ENCODE measurements at regions not wholly inside any gene's neighbourhood (a gene's known extent, or its start where the extent isn't known, plus 50 kb on each side); places are given as distances from the start of the nearest gene placed in this dataset.
A peak's percentile ranks its signal among the peaks of the same experiment; 100 is the strongest.
"Not testable (repeated sequence)": the region's sequence is repeated elsewhere in the genome, so short reads cannot be mapped to it uniquely, and the experiment has no call there.

DNA sequence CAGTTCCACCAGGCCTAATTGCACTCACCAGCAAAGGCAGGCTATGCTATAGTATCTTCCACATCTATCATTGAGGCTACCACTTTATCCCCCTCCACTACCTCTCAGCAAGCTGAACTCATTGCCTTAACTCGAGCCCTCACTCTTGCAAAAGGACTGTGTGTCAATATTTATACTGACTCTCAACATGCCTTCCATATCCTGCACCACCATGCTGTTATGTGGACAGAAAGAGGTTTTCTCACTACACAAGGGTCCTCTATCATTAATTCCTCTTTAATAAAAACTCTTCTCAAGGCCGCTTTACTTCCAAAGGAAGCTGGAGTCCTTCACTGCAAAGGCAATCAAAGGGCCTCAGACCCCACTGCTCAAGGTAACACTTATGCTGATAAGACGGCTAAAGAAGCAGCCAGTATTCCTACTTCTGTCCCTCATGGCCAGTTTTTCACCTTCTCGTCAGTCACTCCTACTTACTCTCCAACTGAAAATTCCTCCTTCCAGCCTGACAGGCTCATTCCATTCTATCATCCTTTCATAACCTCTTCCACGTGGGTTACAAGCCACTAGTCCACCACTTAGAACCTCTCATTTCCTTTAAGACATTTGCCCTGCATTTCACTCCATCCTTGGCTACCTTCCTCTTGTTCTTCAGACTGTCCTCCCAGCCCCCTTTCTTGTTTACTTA, 1110.9 kb upstream of the TMEM132C start:
- DNase-seq (ENCODE audit: low read depth, low spot score): not testable (repeated sequence)

DNA sequence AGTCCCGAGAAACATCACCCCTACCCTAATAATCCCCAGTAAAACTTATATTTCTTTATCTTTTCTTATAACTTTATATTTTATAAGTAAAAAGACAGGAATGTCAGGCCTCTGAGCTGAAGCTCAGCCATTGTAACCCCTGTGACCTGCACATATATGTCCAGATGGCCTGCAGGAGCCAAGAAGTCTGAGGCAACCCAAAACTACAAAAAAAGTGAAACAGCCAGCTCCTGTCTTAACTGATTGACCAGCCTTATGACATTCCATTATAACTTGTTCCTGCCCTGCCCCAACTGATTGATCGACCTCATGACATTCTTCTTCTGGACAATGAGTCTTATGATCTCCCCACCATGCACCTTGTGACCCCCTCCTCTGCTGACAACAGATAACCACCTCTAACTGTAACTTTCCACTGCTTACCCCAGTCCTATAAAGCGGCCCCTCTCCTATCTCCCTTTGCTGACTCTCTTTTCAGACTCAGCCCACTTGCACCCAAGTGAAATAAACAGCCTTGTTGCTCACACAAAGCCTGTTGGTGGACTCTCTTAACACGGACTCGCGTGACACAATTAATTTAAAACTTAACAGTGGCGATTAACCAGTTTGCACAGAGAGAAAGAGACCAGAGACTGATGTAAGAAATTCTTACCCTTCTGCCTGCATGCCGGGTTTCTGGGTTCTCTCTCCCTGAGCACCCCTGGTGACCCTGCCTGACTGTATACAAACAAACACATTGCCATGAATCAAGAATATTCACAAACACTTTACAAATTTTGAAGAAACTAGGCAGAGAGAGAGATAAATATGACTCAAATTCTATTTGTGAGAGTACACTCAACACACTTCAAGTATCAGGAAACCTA, 1109.2 kb upstream of the TMEM132C start:
- not testable (repeated sequence) for DNase-seq (ENCODE audit: low read depth, low spot score)

DNA sequence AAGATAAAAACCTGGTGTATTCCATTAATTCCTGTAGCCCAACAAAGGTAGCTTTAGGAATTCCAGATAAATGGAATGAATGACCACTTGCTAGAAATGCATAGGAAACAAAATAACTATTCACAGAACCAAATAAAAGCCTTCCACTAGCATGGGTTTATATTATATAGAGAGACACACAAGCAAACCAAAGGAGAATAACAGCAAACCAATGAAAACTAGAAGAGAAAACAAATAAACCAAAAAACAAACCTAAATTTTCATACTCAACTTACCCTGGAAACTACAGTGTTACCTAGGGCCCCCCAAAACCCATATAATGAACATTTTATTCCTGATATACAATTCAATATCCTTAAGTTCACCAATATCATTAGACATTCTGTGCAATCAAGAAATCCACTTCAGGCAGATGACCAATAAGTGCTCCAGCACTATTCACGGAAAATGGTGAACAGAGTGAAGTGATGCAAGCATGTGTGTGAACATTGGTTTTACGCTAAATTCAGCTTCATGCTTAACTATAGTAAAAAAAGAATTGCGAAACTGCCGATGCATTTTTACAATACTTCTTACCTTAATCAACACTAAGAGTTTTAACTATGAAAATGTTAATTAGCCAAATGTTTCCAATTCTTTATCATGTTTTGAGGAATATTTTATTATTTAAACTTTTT, 1108.4 kb upstream of the TMEM132C start:
- no peak for DNase-seq (ENCODE audit: low read depth, low spot score)

DNA sequence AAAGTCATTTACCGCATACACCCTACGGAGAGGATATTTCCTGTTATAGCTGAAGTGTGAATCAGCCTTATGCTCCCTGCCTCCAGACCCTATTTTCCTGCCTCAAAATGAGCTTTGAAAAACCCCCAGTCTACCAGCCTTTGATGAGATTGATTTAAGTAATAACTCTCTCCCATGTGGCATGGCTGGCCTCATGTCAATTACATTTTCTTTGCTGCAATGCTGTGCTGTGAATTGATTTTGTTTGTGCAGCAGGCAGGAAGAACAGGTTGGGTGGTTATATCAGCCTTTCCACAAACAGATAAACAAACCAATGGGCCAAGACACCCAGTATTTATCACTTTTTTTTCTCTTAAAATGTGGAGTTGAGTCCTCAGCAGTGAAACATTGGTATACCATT, 1105.5 kb upstream of the TMEM132C start:
- DNase-seq (ENCODE audit: low read depth, low spot score): no peak

DNA sequence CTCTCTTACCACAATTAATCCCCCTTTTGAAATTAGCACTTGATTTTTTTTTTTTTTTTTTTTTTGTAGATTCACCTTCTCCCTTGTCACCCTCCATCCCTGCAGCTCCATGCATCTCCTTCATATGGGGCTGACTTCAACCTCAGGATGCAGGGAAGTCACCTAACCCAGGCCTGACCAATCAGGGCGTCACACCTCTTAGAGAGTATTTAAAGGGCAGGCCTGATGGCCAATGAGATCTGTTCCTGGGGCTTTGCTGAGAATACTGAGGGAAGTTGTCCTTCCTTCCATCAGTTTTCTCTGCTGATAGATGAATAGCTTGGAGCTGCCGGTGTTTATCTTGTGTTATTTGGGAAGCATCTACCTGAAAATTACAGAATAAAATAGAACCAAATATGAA, 1104.7 kb upstream of the TMEM132C start:
- no peak for DNase-seq (ENCODE audit: low read depth, low spot score)

DNA sequence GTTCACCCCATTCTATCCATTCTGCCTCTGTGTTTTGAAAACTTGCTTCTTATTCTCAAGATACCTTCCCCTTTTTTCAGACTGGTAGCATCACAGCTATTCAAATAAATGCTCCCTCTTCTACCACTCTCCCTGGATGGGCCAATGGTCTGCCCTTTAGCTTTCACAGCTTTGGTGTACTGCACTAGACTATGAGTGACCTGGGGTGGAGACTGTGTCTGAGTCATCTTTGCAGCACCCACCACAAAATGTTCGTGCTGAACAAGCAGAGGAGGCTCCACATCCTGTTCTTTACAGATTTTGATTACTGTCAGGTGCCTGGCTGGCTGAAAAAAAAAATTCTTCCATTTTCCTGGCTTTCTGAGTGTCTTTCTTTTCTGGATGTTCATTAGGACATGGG, 1104.1 kb upstream of the TMEM132C start:
- no peak for DNase-seq (ENCODE audit: low read depth, low spot score)

DNA sequence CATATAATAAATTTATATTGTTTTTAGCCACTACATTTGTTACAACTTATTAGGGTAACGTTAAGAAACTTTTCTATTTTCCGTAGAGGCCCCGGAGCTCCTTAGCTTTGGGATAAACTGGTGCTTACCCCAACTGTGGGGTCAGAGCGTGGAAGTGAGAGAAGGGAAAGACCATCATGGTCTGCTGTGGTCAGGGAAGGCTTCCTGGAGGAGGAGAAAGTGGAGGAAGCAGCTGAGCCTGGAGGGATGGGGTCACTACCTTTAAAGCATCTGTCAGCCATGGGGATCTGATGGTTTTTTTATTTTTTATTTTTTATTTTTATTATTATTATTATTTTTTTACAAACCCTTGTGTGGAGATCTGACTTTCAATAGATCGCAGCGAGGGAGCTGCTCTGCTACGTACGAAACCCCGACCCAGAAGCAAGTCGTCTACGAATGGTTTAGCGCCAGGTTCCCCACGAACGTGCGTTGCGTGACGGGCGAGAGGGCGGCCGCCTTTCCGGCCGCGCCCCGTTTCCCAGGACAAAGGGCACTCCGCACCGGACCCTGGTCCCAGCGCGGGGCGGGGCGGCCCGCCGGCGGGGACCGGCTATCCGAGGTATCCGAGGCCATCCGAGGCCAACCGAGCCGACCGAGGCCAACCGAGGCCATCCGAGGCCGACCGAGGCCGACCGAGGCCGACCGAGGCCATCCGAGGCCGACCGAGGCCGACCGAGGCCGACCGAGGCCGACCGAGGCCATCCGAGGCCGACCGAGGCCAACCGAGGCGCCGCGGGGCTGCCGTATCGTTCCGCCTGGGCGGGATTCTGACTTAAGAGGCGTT, 1101.2 kb upstream of the TMEM132C start:
- DNase-seq (ENCODE audit: low read depth, low spot score): peak; percentile 47

DNA sequence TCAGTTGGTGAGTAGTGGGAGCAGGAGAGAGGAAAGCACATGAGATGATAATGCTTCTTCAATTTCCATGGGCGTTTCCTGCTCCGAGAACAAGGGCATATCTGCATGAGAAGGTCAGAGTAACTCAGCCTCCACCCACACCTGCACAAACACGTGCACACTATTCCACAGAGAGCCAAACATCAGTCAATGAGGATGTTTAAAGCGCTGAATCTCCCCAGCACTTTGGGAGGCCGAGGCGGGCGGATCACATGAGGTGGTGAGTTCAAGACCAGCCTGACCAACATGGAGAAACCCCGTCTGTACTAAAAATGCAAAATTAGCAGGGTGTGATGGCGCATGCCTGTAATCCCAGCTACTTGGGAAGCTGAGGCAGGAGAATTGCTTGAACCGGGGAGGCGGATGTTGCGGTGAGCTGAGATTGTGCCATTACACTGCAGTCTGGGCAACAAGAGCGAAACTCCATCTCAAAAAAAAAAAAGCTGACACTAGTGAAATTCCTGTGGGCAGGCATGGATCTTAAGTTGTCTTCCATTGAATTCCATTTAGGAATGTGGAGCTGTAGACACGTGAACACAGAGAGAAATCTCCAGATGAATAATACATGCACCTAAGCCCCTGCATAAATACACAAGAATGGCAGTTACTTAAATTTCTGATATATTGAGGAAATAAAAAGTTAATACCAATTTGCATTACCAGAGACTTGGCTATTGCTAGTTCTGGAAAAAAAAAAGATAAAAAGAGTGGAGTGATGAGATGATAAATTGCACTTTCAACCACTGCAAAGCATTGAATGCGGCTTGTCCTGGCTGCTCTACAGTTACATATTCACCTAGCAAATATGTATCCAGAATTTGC, 1097.4 kb upstream of the TMEM132C start:
- no peak for DNase-seq (ENCODE audit: low read depth, low spot score)

DNA sequence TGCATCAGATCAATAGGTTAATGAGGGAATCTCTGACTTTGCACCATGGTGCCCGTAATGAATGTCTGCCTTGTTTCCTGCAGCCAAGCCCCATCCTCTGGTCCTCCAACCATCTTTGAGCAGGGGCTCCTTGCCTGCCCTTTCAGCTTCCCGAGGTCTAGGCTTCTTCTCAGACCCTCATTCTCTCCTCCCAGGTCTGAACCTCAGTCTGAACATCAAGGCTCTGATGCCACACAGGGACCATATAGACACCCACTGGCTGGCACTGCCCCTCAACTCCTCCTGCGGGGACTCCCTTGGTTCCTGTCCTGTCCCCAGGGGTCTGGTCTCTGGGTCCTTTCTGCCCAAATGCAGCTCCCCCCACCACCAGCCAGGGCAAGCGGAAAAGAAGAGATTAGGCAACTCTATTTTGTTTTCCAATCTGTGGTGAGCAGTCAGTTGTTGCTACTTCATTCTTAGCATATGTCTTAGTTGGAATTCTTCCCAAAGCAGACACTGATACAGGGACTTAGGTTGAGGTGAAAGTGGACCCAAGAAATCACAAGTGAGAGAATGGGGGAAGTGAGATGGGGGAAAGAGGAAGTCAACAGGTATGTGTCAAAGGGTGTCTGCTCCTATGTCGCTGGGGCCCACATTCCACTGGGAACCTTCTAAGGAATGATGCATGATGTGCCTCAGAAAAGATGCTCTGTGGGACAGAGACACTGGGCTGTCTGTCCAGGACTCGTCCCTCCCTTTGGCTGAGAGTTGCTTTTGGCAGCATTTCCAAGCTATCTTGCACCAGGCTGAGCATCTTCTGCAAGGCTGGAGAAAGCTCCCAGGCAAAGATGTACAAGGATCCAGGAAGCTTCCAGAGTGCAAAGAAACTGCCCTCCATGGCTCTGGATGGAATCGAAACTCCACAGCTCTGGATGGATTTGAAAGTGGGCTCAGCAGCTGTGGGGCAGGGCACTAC, 1096.5 kb upstream of the TMEM132C start:
- DNase-seq (ENCODE audit: low read depth, low spot score): no peak

DNA sequence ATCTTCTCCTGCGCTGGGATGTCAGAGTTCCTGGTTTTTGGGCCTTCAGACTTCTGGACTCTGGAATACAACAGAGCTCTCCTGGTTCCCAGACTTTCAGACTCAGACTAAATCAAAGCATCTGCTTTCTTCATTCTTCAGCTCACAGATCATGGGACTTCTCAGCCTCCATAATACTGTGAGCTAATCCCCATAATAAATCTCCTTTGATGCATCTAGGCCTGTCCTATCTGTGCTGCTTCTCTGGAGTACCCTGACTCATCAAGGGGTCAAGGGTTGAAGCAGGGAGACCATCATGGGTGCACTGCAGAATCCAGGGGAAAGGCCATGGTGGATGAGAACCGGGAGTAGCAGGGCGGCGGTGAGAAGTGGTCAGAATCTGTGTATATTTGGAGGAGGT, 1094.1 kb upstream of the TMEM132C start:
- no peak for DNase-seq (ENCODE audit: low read depth, low spot score)

DNA sequence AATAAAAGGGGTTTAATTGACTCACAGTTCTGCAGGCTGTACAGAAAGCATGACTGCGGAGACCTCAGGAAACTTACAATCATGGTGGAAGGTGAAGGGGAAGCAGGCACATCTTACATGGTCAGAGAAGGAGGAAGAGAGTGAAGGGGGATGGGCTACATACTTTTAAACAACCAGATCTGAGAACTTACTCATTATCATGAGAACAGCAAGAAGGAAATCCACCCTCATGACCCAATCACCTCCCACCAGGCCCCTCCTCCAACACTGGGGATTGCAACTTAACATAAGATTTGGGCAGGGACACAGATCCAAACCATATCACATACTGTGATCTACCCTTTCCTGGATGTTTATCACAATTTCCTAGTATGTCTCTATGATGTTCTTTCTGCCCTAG, 1093.0 kb upstream of the TMEM132C start:
- DNase-seq (ENCODE audit: low read depth, low spot score): not testable (repeated sequence)

DNA sequence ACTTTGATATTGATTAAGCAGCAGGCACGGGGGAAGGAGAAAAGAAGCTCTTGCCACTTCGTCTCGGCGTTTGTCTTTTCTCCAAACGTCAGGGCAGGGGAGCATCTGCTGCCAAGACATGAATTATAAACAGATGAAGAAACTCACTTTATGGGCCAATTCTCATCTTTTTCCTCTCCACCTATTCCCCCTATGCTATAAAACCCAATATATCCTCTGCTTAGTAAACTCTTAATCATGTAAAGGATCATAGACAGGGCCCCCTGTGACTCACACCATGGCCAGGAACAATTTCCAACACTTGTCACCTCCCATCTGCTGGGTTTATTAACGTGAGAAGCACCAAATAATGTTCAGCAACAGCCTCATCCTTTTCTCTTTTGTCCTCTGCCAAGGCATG, 1092.1 kb upstream of the TMEM132C start:
- no peak for DNase-seq (ENCODE audit: low read depth, low spot score)

DNA sequence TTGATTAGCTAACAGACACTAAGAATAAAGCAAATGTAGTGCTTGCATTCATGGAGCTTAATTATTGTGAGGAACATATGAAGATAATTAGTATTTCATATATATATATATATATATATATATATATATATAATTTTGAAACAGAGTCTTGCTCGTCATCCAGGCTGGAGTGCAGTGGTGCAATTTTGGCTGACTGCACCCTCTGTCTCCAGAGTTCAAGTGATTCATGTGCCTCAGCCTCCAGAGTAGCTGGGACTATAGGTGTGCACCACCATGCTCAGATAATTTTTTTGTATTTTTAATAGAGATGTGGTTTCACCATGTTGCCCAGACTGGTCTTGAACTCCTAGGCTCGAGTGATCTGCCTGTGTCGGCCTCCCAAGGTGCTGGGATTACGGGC, 1091.6 kb upstream of the TMEM132C start:
- no peak for DNase-seq (ENCODE audit: low read depth, low spot score)

DNA sequence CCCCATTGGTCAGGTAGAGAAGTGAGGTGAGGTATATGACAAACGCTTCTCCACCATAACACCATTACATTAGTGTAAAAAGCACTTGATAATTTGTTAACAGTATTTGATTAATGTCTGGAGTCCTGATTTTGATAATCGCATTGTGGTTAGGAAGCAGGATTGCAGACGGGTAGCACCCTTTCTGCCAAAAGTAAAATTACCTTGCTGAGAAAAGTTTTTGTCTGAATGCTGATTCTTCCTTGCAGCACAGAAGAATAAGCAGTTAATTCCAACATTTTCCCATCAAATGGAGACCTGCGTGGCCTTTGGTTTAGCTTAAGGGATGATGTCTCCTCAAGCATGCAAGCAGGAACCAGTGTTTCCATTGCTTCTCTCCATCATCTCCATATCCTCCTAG, 1090.2 kb upstream of the TMEM132C start:
- DNase-seq (ENCODE audit: low read depth, low spot score): no peak

DNA sequence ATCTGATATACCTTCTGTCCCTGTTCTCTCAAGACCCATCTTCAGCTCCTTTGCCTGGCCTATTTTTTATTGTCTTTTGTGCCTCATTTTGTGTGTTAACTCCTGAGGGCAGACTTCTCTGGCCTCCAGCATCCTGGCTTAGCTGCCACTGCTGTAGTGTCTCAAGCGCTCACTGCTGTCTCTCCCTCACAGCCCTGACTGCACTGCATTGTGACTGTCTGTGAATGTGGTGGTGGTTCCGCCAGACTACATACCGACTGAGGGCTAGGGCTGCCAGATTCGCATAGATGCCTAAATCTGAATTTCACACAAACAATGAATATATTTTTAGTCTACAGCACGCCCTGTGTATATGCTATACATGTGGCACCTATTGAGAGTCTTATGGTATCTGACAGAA, 1088.9 kb upstream of the TMEM132C start:
- no peak for DNase-seq (ENCODE audit: low read depth, low spot score)

DNA sequence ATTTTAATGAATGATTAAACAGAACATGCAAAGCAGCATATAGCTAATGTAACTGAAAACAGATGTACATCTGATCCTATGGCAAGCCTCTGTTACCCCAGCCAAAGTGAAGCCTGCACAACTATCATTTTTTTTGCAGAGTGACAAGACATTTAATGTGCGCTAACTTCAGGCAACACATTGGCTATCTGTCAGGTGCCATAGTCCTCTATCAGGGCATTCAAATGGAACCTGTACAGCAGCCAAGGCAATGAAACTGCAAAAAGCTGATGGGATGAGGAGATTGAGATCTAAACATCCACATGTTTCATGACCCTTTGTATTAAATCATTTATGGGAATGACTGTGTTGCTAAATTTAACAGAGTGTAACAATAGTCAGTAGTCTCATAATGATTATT, 1088.5 kb upstream of the TMEM132C start:
- DNase-seq (ENCODE audit: low read depth, low spot score): no peak

DNA sequence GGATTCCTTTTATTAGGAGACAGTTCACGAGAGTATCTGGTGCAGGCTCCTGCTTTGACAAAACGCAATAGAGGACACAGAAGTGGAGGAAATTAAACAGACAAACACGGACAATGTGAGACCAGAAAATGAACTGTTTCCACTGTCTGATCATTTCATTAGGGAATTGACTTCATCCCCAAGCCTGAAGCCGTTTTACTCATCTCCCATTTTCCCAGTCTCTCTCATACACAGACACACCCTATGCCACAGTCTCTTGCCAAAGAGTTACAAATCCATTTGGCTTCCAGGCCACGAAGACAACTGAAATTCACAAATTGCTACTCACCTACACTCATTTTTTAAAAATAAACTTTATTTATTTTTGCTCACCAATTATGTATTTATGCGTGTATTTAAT, 1087.8 kb upstream of the TMEM132C start:
- no peak for DNase-seq (ENCODE audit: low read depth, low spot score)

DNA sequence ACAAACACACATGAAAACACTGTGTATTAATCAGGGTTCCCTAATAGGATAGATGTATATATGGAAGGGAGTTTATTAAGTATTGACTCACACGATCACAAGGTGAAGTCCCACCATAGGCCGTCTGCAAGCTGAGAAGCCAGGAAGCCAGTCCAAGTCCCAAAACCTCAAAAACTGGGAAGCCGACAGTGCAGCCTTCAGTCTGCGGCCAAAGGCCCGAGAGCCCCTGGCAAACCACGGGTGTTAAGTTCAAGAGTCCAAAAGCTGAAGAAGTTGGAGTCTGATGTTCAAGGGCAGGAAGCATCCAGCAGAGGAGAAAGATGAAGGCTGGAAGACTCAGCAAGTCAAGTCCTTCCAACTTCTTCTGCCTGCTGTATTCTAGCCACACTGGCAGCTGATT, 1085.0 kb upstream of the TMEM132C start:
- DNase-seq (ENCODE audit: low read depth, low spot score): no peak

DNA sequence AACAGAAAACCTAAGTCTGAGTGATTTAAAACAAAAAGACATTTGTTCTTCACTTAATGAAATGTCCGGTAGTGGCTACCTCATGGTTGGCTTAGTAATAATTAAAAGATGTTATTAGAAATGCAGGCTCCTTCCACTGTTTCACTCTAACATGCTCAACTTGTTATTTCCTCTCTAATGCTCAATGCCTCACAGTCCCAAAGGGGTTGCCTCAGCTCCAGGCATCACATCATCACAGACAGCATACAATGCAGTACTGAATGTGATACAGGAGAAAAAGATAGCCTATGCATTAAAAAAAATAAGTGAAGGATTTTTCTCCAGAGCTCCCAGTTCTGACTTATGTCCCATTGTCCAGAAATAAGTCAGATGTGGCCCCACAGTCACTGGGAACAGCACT, 1077.0 kb upstream of the TMEM132C start:
- no peak for DNase-seq (ENCODE audit: low read depth, low spot score)

DNA sequence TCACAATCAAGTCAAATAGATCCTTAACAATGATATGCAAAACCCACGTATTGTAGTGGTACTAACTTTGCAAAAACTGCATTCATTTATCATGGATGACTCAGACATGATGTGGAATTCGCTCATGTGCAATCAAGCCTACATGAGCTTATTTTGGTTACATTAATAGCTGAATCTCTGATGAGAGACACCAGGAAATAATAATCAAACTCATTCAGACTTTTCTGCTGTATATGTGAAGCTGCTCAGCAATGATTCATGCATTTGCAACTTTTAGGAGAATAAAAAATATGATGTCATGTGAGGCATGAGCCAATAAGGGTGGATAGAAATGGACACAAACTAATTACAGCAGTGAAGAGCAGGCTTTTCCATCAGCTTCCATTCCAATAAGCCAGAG, 1075.8 kb upstream of the TMEM132C start:
- DNase-seq (ENCODE audit: low read depth, low spot score): no peak
